Endodermal cell (in vitro differentiated cells): ENCODE measurements at regions not wholly inside any gene's neighbourhood (a gene's known extent, or its start where the extent isn't known, plus 50 kb on each side); places are given as distances from the start of the nearest gene placed in this dataset.

ENCODE experiments used
- DNase-seq: peaks from one replicate; pipeline ENCODE4 v3.0.0-alpha.2; 2017
- H3K27ac ChIP-seq: 2 replicates; pipeline ENCODE4 v1.5.1; 2013; ENCODE audit warnings: mild to moderate bottlenecking, low read depth, low read length, moderate library complexity
- H3K27me3 ChIP-seq: 2 replicates; pipeline ENCODE4 v1.6.1; 2013; ENCODE audit warnings: mild to moderate bottlenecking, low read length, moderate library complexity; ENCODE audit not compliant: insufficient read depth, control insufficient read depth, poor library complexity, severe bottlenecking
- H3K36me3 ChIP-seq: 2 replicates; pipeline ENCODE4 v1.7.0; 2013; ENCODE audit warnings: mild to moderate bottlenecking, low read length, moderate library complexity; ENCODE audit not compliant: control insufficient read depth, insufficient read depth
- H3K4me1 ChIP-seq: one replicate; pipeline ENCODE4 v1.7.0; 2013; ENCODE audit warnings: low read length; ENCODE audit not compliant: control insufficient read depth, insufficient read depth
- H3K4me3 ChIP-seq: 2 replicates; pipeline ENCODE4 v1.5.1; 2013; ENCODE audit warnings: mild to moderate bottlenecking, low read length, moderate library complexity
- H3K9ac ChIP-seq: 2 replicates; pipeline ENCODE4 v1.6.1; 2013; ENCODE audit warnings: mild to moderate bottlenecking, low read length, moderate library complexity; ENCODE audit not compliant: poor library complexity, severe bottlenecking; ENCODE audit errors: extremely low read depth
- H3K9me3 ChIP-seq: 2 replicates; pipeline ENCODE4 v1.6.1; 2013; ENCODE audit warnings: mild to moderate bottlenecking, low read length, moderate library complexity; ENCODE audit not compliant: control insufficient read depth
- H3K27ac Mint-ChIP-seq: 2 replicates; pipeline ENCODE4 v1.8.0; 2020; ENCODE audit warnings: mixed read lengths
- H3K27me3 Mint-ChIP-seq: 2 replicates; pipeline ENCODE4 v1.8.0; 2021; ENCODE audit warnings: mild to moderate bottlenecking, mixed read lengths; ENCODE audit not compliant: insufficient read depth
- H3K36me3 Mint-ChIP-seq: 2 replicates; pipeline ENCODE4 v1.8.0; 2020; ENCODE audit warnings: low read depth, mixed read lengths
- H3K4me1 Mint-ChIP-seq: 2 replicates; pipeline ENCODE4 v1.8.0; 2020; ENCODE audit warnings: mixed read lengths
- H3K4me3 Mint-ChIP-seq: 2 replicates; pipeline ENCODE4 v1.8.0; 2020; ENCODE audit warnings: mild to moderate bottlenecking, moderate library complexity, mixed read lengths
- H3K9me3 Mint-ChIP-seq: 2 replicates; pipeline ENCODE4 v1.8.0; 2020; ENCODE audit warnings: mild to moderate bottlenecking, mixed read lengths
- WGBS, 2 experiments: methylation state at CpG; one replicate each; pipeline versions ENCODE4 v1.1.5 to v1.1.7; 2013; ENCODE audit warnings: missing lambda C conversion rate in 2 of 2, mixed read lengths in 1 of 2; ENCODE audit not compliant: insufficient coverage in 1 of 2, insufficient read length in 1 of 2; 5-methylcytosine and 5-hydroxymethylcytosine counted together
- TF ChIP-seq, protein P1 (sequence below): fragments of 200-600 bp; sonication (generic); conservative IDR thresholded peaks from 2 replicates; pipeline ENCODE4 v1.5.0; 2021; ENCODE audit warnings: antibody characterized with exemption, mild to moderate bottlenecking

DNA sequence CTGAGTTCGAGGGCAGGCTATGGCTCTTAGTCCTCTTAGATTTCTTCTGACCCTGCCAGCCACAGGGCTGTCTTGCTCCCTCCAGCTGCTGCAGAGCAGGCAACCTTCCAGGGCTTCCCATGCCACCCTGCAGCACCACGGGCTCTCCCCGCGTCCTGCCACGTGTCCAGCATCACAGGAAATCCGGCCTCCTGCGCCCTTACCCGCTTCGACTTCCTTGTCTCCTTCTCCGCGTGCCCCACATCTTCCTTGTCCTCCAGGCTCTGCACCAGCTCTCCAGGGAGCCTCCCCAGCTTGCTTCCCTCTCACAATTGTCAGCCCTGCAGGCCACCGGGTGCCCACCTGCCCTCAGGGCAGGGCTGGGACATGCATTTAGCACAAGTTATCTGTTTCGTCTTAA, 253.5 kb downstream of the DCDC2C start:
- H3K4me3 ChIP-seq, result no peak overlapping the region
- TF ChIP-seq, protein P1, sequence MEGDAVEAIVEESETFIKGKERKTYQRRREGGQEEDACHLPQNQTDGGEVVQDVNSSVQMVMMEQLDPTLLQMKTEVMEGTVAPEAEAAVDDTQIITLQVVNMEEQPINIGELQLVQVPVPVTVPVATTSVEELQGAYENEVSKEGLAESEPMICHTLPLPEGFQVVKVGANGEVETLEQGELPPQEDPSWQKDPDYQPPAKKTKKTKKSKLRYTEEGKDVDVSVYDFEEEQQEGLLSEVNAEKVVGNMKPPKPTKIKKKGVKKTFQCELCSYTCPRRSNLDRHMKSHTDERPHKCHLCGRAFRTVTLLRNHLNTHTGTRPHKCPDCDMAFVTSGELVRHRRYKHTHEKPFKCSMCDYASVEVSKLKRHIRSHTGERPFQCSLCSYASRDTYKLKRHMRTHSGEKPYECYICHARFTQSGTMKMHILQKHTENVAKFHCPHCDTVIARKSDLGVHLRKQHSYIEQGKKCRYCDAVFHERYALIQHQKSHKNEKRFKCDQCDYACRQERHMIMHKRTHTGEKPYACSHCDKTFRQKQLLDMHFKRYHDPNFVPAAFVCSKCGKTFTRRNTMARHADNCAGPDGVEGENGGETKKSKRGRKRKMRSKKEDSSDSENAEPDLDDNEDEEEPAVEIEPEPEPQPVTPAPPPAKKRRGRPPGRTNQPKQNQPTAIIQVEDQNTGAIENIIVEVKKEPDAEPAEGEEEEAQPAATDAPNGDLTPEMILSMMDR, result no peak
- H3K4me3 Mint-ChIP-seq, result no peak overlapping the region
- no peaks in the 10 kb centered on the region for H3K4me1 ChIP-seq
- H3K27me3 Mint-ChIP-seq, result no peaks in the 10 kb centered on the region
- no peak overlapping the region for H3K27ac ChIP-seq
- H3K9me3 Mint-ChIP-seq, result no peaks in the 10 kb centered on the region
- H3K36me3 ChIP-seq, result no peaks in the 10 kb centered on the region
- H3K36me3 Mint-ChIP-seq, result no peaks in the 10 kb centered on the region
- H3K27me3 ChIP-seq, result no peaks in the 10 kb centered on the region
- H3K9ac ChIP-seq, result no peak overlapping the region
- WGBS, 2 experiments, result 94 to 96% methylated on average over 4 to 13 of the region's 13 CpGs
- H3K27ac Mint-ChIP-seq, result no peak overlapping the region
- DNase-seq, result no peak
- no peaks in the 10 kb centered on the region for H3K9me3 ChIP-seq
- H3K4me1 Mint-ChIP-seq, result no peaks in the 10 kb centered on the region

DNA sequence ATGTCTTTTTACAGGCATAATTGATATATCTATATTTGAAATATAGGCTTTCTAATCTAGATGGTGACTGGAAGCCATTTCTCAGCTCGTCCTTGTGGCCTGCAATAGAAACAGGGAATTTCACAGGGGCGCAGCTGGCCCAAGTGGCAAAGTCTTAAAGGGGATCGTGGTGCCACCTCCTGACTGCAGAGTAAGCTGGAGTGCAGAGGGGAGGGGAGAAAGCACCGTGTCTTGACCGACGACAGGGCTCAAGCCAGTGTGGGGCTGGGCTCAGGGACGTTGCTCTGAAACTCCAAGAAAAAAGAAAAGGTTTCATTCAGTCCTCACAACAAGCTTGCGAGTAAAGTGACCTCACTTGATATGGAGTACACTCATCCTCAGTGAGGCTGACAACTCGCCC, 255.1 kb downstream of the DCDC2C start:
- Histone ChIP-seq H3K9ac (no peak overlapping the region), H3K27me3 (no peaks in the 10 kb centered on the region), H3K9me3 (no peaks in the 10 kb centered on the region), H3K36me3 (no peaks in the 10 kb centered on the region), H3K4me3 (no peak overlapping the region), H3K27ac (no peak overlapping the region), H3K4me1 (no peaks in the 10 kb centered on the region)
- H3K4me1 Mint-ChIP-seq, result no peaks in the 10 kb centered on the region
- H3K4me3 Mint-ChIP-seq, result no peak overlapping the region
- 78 to 86% methylated on average over 5 to 9 of the region's 9 CpGs for WGBS, 2 experiments
- H3K9me3 Mint-ChIP-seq, result no peaks in the 10 kb centered on the region
- TF ChIP-seq, protein P1, result no peak
- no peak overlapping the region for H3K27ac Mint-ChIP-seq
- no peaks in the 10 kb centered on the region for H3K27me3 Mint-ChIP-seq
- DNase-seq, result no peak
- H3K36me3 Mint-ChIP-seq, result no peaks in the 10 kb centered on the region

DNA sequence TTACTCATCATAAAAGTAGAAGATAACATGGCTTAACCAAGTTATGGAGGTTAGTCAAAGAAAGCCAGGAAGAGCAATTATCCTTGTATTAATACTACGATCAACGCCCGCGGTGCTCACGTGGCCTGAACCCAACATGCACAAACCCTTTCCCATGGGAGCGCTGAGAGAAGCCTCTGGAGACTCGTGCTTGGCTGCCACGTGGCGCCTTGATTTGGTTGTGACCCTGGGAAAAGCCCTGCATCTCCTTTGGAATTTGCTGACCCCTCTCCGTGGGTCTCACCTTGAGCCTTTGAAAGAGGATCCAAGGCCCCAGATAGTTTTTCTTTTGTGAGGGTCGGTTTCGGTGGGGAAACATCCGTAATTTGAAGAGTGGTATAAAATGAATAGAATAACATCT, 255.6 kb downstream of the DCDC2C start:
- Mint-ChIP-seq H3K27me3 (no peaks in the 10 kb centered on the region), H3K36me3 (no peaks in the 10 kb centered on the region), H3K4me3 (no peak overlapping the region), H3K27ac (peak overlapping the region; percentile 58), H3K4me1 (no peaks in the 10 kb centered on the region), H3K9me3 (no peaks in the 10 kb centered on the region)
- no peaks in the 10 kb centered on the region for H3K36me3 ChIP-seq
- no peaks in the 10 kb centered on the region for H3K4me1 ChIP-seq
- TF ChIP-seq, protein P1, result no peak
- H3K27ac ChIP-seq, result no peak overlapping the region
- WGBS, 2 experiments, result 58 to 75% methylated on average over 9 to 13 of the region's 13 CpGs
- no peak for DNase-seq
- no peaks in the 10 kb centered on the region for H3K9me3 ChIP-seq
- no peak overlapping the region for H3K4me3 ChIP-seq
- no peaks in the 10 kb centered on the region for H3K27me3 ChIP-seq
- no peak overlapping the region for H3K9ac ChIP-seq
